ENCODE measurements at regions not wholly inside any gene's neighbourhood (a gene's known extent, or its start where the extent isn't known, plus 50 kb on each side); places are given as distances from the start of the nearest gene placed in this dataset.

DNA sequence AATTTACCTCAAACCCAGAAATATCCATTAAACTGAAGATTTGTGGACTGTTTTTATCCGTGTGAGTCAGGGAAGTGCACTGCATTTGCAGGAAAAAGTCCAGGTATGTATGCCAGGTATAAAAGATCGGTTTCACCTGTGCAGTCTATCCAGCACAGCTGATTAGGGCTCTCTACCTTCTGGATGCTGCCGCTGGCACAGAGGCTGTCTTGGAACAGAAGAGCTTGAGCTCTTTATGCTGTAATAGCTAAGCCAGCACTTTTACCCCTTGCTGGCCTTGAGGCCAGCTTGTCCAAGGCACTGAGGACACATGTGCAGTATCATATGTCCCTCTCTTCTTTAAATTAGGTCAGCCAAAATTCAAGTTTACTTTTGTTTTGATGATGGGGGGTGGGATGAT lies 851.0 kb downstream of the DIAPH3 start:
- TF ChIP-seq, protein P1, sequence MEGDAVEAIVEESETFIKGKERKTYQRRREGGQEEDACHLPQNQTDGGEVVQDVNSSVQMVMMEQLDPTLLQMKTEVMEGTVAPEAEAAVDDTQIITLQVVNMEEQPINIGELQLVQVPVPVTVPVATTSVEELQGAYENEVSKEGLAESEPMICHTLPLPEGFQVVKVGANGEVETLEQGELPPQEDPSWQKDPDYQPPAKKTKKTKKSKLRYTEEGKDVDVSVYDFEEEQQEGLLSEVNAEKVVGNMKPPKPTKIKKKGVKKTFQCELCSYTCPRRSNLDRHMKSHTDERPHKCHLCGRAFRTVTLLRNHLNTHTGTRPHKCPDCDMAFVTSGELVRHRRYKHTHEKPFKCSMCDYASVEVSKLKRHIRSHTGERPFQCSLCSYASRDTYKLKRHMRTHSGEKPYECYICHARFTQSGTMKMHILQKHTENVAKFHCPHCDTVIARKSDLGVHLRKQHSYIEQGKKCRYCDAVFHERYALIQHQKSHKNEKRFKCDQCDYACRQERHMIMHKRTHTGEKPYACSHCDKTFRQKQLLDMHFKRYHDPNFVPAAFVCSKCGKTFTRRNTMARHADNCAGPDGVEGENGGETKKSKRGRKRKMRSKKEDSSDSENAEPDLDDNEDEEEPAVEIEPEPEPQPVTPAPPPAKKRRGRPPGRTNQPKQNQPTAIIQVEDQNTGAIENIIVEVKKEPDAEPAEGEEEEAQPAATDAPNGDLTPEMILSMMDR (CRISPR knock-in tag; IDR thresholded peaks at IDR 0.05) = no peak
- TF ChIP-seq REST (IDR thresholded peaks at IDR 0.05; ENCODE audit: borderline replicate concordance in 1 of 2, low read depth in 1 of 2, low read length in 2 of 2) = no peak
- no peak for TF ChIP-seq ZNF776 (CRISPR knock-in tag; IDR thresholded peaks at IDR 0.05)

Data from HepG2 (cell line).